ENCODE measurements at regions not wholly inside any gene's neighbourhood (a gene's known extent, or its start where the extent isn't known, plus 50 kb on each side); places are given as distances from the start of the nearest gene placed in this dataset.

GRCh38 chr3:193011958-193012357 is 94.3 kb upstream of the MB21D2 start (continued):
- TF ChIP-seq CHD7 (IDR thresholded peaks at IDR 0.05; ENCODE audit: insufficient replicate concordance, low read length), result no peak
- no peak for TF ChIP-seq FOSL1 (IDR thresholded peaks at IDR 0.05; ENCODE audit: insufficient read depth, low read depth, low read length)
- no peak for TF ChIP-seq EZH2 (IDR thresholded peaks at IDR 0.05; ENCODE audit: low read depth, low read length, severe bottlenecking)
- TF ChIP-seq SRF (IDR thresholded peaks at IDR 0.05; ENCODE audit: low read depth, low read length), result no peak
- no peak for TF ChIP-seq EP300 (IDR thresholded peaks at IDR 0.05; ENCODE audit: borderline replicate concordance in 1 of 2, low read depth in 2 of 2, low read length in 2 of 2)
- TF ChIP-seq CBX8 (IDR thresholded peaks at IDR 0.05; ENCODE audit: borderline replicate concordance, low read depth, low read length), result no peak
- no peak for TF ChIP-seq TAF1 (IDR thresholded peaks at IDR 0.05; ENCODE audit: low read depth, low read length)
- no peak for TF ChIP-seq USF2 (IDR thresholded peaks at IDR 0.05; ENCODE audit: low read length)
